ENCODE measurements at regions not wholly inside any gene's neighbourhood (a gene's known extent, or its start where the extent isn't known, plus 50 kb on each side); places are given as distances from the start of the nearest gene placed in this dataset.

- no peaks in the 10 kb centered on the region for H3K4me1 Mint-ChIP-seq
- no peaks in the 10 kb centered on the region for H3K27me3 Mint-ChIP-seq
- POLR2A ChIA-PET = no interaction called here
- CTCF ChIA-PET = no interaction called here
- DNase-seq (no peak), ATAC-seq (no peak)
- no peak overlapping the region for H3K4me3 Mint-ChIP-seq
- intact Hi-C loops (cut with DNase I, micrococcal nuclease) = no loop called here
- no peak overlapping the region for H3K27ac Mint-ChIP-seq
- peaks cover 3% of the 10 kb centered on the region for H3K9me3 Mint-ChIP-seq (ENCODE audit: low read depth)
- no peaks in the 10 kb centered on the region for H3K36me3 Mint-ChIP-seq (ENCODE audit: low read depth)
Measured at GRCh38 chr19:28416245-28416644, 796.7 kb downstream of the UQCRFS1 start.

GRCh38 chr19:28414748-28415147 lies 798.2 kb downstream of the UQCRFS1 start:
- Mint-ChIP-seq H3K36me3 (ENCODE audit: low read depth) (no peaks in the 10 kb centered on the region), H3K9me3 (ENCODE audit: low read depth) (peaks cover 3% of the 10 kb centered on the region), H3K27ac (no peak overlapping the region), H3K4me3 (no peak overlapping the region), H3K4me1 (no peaks in the 10 kb centered on the region), H3K27me3 (no peaks in the 10 kb centered on the region)
- CTCF ChIA-PET = no interaction called here
- intact Hi-C loops (cut with DNase I, micrococcal nuclease) = no loop called here
- DNase-seq = no peak
- POLR2A ChIA-PET = no interaction called here
- no peak for ATAC-seq

- peaks cover 3% of the 10 kb centered on the region for H3K4me1 Mint-ChIP-seq
- intact Hi-C loops (cut with DNase I, micrococcal nuclease) = no loop called here
- CTCF ChIA-PET = no interaction called here
- no peaks in the 10 kb centered on the region for H3K9me3 Mint-ChIP-seq (ENCODE audit: low read depth)
- H3K27me3 Mint-ChIP-seq = peaks cover 2% of the 10 kb centered on the region
- DNase-seq (no peak), ATAC-seq (no peak)
- no peak overlapping the region for H3K4me3 Mint-ChIP-seq
- H3K27ac Mint-ChIP-seq = no peak overlapping the region
- POLR2A ChIA-PET = no interaction called here
- no peaks in the 10 kb centered on the region for H3K36me3 Mint-ChIP-seq (ENCODE audit: low read depth)
Measured at GRCh38 chr19:28409859-28410258, 803.1 kb downstream of the UQCRFS1 start.

GRCh38 chr19:28406966-28407365 lies 806.0 kb downstream of the UQCRFS1 start:
- CTCF ChIA-PET = no interaction called here
- H3K27me3 Mint-ChIP-seq = peaks cover 4% of the 10 kb centered on the region
- H3K27ac Mint-ChIP-seq = no peak overlapping the region
- ATAC-seq (no peak), DNase-seq (no peak)
- intact Hi-C loops (cut with DNase I, micrococcal nuclease) = no loop called here
- H3K4me1 Mint-ChIP-seq = peaks cover 3% of the 10 kb centered on the region
- H3K36me3 Mint-ChIP-seq (ENCODE audit: low read depth) = no peaks in the 10 kb centered on the region
- no peaks in the 10 kb centered on the region for H3K9me3 Mint-ChIP-seq (ENCODE audit: low read depth)
- H3K4me3 Mint-ChIP-seq = no peak overlapping the region
- POLR2A ChIA-PET = no interaction called here

- H3K9me3 Mint-ChIP-seq (ENCODE audit: low read depth) = no peaks in the 10 kb centered on the region
- DNase-seq (no peak), ATAC-seq (no peak)
- CTCF ChIA-PET = no interaction called here
- H3K27me3 Mint-ChIP-seq = peaks cover 4% of the 10 kb centered on the region
- no peak overlapping the region for H3K4me3 Mint-ChIP-seq
- no peaks in the 10 kb centered on the region for H3K36me3 Mint-ChIP-seq (ENCODE audit: low read depth)
- H3K4me1 Mint-ChIP-seq = peaks cover 3% of the 10 kb centered on the region
- POLR2A ChIA-PET = no interaction called here
- H3K27ac Mint-ChIP-seq = no peak overlapping the region
- intact Hi-C loops (cut with DNase I, micrococcal nuclease) = no loop called here
Measured at GRCh38 chr19:28405346-28405742, 807.6 kb downstream of the UQCRFS1 start.

- Mint-ChIP-seq H3K27ac (no peak overlapping the region), H3K27me3 (peaks cover 4% of the 10 kb centered on the region), H3K4me3 (no peak overlapping the region), H3K36me3 (ENCODE audit: low read depth) (no peaks in the 10 kb centered on the region), H3K9me3 (ENCODE audit: low read depth) (no peaks in the 10 kb centered on the region), H3K4me1 (peaks cover 3% of the 10 kb centered on the region)
- ChIA-PET CTCF (no interaction called here), POLR2A (no interaction called here)
- no peak for ATAC-seq
- no peak for DNase-seq
- intact Hi-C loops (cut with DNase I, micrococcal nuclease) = no loop called here
Measured at GRCh38 chr19:28404472-28404871, 808.5 kb downstream of the UQCRFS1 start.

GRCh38 chr19:28403690-28404089 lies 809.3 kb downstream of the UQCRFS1 start:
- H3K27me3 Mint-ChIP-seq = peaks cover 4% of the 10 kb centered on the region

GRCh38 chr19:28402701-28403290 lies 810.2 kb downstream of the UQCRFS1 start:
- Mint-ChIP-seq H3K4me1 (no peaks in the 10 kb centered on the region), H3K27me3 (peaks cover 4% of the 10 kb centered on the region), H3K4me3 (no peak overlapping the region), H3K9me3 (ENCODE audit: low read depth) (no peaks in the 10 kb centered on the region), H3K36me3 (ENCODE audit: low read depth) (no peaks in the 10 kb centered on the region), H3K27ac (no peak overlapping the region)
- ATAC-seq = no peak
- ChIA-PET POLR2A (no interaction called here), CTCF (no interaction called here)
- DNase-seq = no peak
- intact Hi-C loops (cut with DNase I, micrococcal nuclease) = no loop called here

More at GRCh38 chr19:28403690-28404089, 809.3 kb downstream of the UQCRFS1 start:
- DNase-seq = no peak
- Mint-ChIP-seq H3K9me3 (ENCODE audit: low read depth) (no peaks in the 10 kb centered on the region), H3K27ac (no peak overlapping the region), H3K36me3 (ENCODE audit: low read depth) (no peaks in the 10 kb centered on the region), H3K4me1 (no peaks in the 10 kb centered on the region), H3K4me3 (no peak overlapping the region)
- ATAC-seq = no peak
- CTCF ChIA-PET = interaction anchor here (0.5 kb wide), 1 partner anchor 857 kb away, joined by 3 read pairs; no protein-coding TSS in a partner anchor
- POLR2A ChIA-PET = no interaction called here
- intact Hi-C loops (cut with DNase I, micrococcal nuclease) = no loop called here

GRCh38 chr19:28401739-28402424 lies 811.1 kb downstream of the UQCRFS1 start:
- no peak for ATAC-seq
- no peak overlapping the region for H3K27ac Mint-ChIP-seq
- intact Hi-C loops (cut with DNase I, micrococcal nuclease) = no loop called here
- POLR2A ChIA-PET = no interaction called here
- no peaks in the 10 kb centered on the region for H3K36me3 Mint-ChIP-seq (ENCODE audit: low read depth)
- no peak overlapping the region for H3K4me3 Mint-ChIP-seq
- H3K27me3 Mint-ChIP-seq = peaks cover 4% of the 10 kb centered on the region
- CTCF ChIA-PET = no interaction called here
- DNase-seq = no peak
- H3K9me3 Mint-ChIP-seq (ENCODE audit: low read depth) = no peaks in the 10 kb centered on the region
- H3K4me1 Mint-ChIP-seq = no peaks in the 10 kb centered on the region

GRCh38 chr19:28400953-28401671 lies 811.8 kb downstream of the UQCRFS1 start:
- peaks cover 4% of the 10 kb centered on the region for H3K27me3 Mint-ChIP-seq
- POLR2A ChIA-PET = no interaction called here
- no peaks in the 10 kb centered on the region for H3K4me1 Mint-ChIP-seq
- no peaks in the 10 kb centered on the region for H3K36me3 Mint-ChIP-seq (ENCODE audit: low read depth)
- CTCF ChIA-PET = no interaction called here
- no peak for DNase-seq
- no peaks in the 10 kb centered on the region for H3K9me3 Mint-ChIP-seq (ENCODE audit: low read depth)
- H3K4me3 Mint-ChIP-seq = no peak overlapping the region
- no peak for ATAC-seq
- intact Hi-C loops (cut with DNase I, micrococcal nuclease) = no loop called here
- H3K27ac Mint-ChIP-seq = no peak overlapping the region

GRCh38 chr19:28399187-28399586 lies 813.8 kb downstream of the UQCRFS1 start:
- H3K36me3 Mint-ChIP-seq (ENCODE audit: low read depth) = no peaks in the 10 kb centered on the region
- no peak for ATAC-seq
- CTCF ChIA-PET = interaction anchor here (0.6 kb wide), 1 partner anchor 107 kb away, joined by 3 read pairs; no protein-coding TSS in a partner anchor

GRCh38 chr19:28397800-28398199 lies 815.2 kb downstream of the UQCRFS1 start:
- Mint-ChIP-seq H3K4me1 (peaks cover 16% of the 10 kb centered on the region), H3K27ac (no peak overlapping the region), H3K4me3 (no peak overlapping the region), H3K27me3 (no peaks in the 10 kb centered on the region), H3K36me3 (ENCODE audit: low read depth) (no peaks in the 10 kb centered on the region), H3K9me3 (ENCODE audit: low read depth) (no peaks in the 10 kb centered on the region)
- intact Hi-C loops (cut with DNase I, micrococcal nuclease) = no loop called here
- ATAC-seq (no peak), DNase-seq (no peak)
- CTCF ChIA-PET = no interaction called here
- POLR2A ChIA-PET = no interaction called here

More at GRCh38 chr19:28399187-28399586, 813.8 kb downstream of the UQCRFS1 start:
- Mint-ChIP-seq H3K9me3 (ENCODE audit: low read depth) (no peaks in the 10 kb centered on the region), H3K4me1 (peaks cover 9% of the 10 kb centered on the region), H3K27me3 (peaks cover 2% of the 10 kb centered on the region), H3K27ac (no peak overlapping the region), H3K4me3 (no peak overlapping the region)
- intact Hi-C loops (cut with DNase I, micrococcal nuclease) = no loop called here
- no peak for DNase-seq
- POLR2A ChIA-PET = no interaction called here
